ENCODE measurements at regions not wholly inside any gene's neighbourhood (a gene's known extent, or its start where the extent isn't known, plus 50 kb on each side); places are given as distances from the start of the nearest gene placed in this dataset.

GRCh38 chr9:113746486-113746885, 129.6 kb upstream of the ZNF618 start (continued):
- TF ChIP-seq POLR2A (IDR thresholded peaks at IDR 0.05; ENCODE audit: control extremely low read depth in 1 of 2, low read depth in 2 of 2, low read length in 2 of 2): no peak
- no peak for TF ChIP-seq ASH2L (IDR thresholded peaks at IDR 0.05; ENCODE audit: low read length)

- Histone ChIP-seq H3K36me3 (ENCODE audit: control insufficient read depth in 2 of 4, insufficient read depth in 4 of 4, low read length in 3 of 4) (no peaks in the 10 kb centered on the region), H3K14ac (ENCODE audit: insufficient read length) (no peak overlapping the region), H2AK5ac (ENCODE audit: low read depth, low read length) (no peak overlapping the region), H3K4ac (replicated peaks; ENCODE audit: insufficient read length, low read depth, low read length) (no peak overlapping the region), H2BK20ac (ENCODE audit: low read length) (no peak overlapping the region), H4K8ac (ENCODE audit: extremely low read depth, insufficient read depth, low read length) (no peak overlapping the region), H3K4me3 (ENCODE audit: extremely low read depth in 1 of 4, insufficient read depth in 2 of 4, low read depth in 3 of 4, low read length in 4 of 4) (no peak overlapping the region), H4K91ac (replicated peaks; ENCODE audit: insufficient read length, low read length) (no peak overlapping the region), H3K27ac (ENCODE audit: low read depth, low read length) (no peak overlapping the region), H4K20me1 (replicated peaks in 1 of 2; ENCODE audit: control insufficient read depth in 1 of 2, insufficient read depth in 2 of 2, low read length in 2 of 2) (no peaks in the 10 kb centered on the region), H3K18ac (ENCODE audit: extremely low read depth, low read length) (no peak overlapping the region), H3K23ac (ENCODE audit: insufficient read length) (no peak overlapping the region), H2BK120ac (replicated peaks; ENCODE audit: low read depth, low read length) (no peak overlapping the region), H3K9ac (replicated peaks in 1 of 4; ENCODE audit: extremely low read depth in 1 of 4, low read depth in 3 of 4, low read length in 3 of 4) (no peak overlapping the region), H3K4me2 (ENCODE audit: insufficient read depth in 1 of 2, low read depth in 2 of 2, low read length in 2 of 2) (no peak overlapping the region), H2BK5ac (ENCODE audit: low read depth, low read length) (no peak overlapping the region), H3K79me1 (ENCODE audit: low read depth, low read length) (no peaks in the 10 kb centered on the region), H3K79me2 (ENCODE audit: control insufficient read depth in 1 of 2, insufficient read depth in 2 of 2, low read length in 2 of 2) (no peaks in the 10 kb centered on the region), H3K4me1 (replicated peaks in 1 of 4; ENCODE audit: control insufficient read depth in 3 of 4, insufficient read depth in 4 of 4, low read length in 3 of 4) (no peaks in the 10 kb centered on the region), H2BK12ac (ENCODE audit: low read depth, low read length) (no peak overlapping the region), H3K56ac (replicated peaks; ENCODE audit: insufficient read length, low read depth, low read length) (no peak overlapping the region), H2AFZ (ENCODE audit: low read length) (no peak overlapping the region), H3K23me2 (ENCODE audit: low read depth, low read length) (no peaks in the 10 kb centered on the region), H3K27me3 (replicated peaks in 1 of 4; ENCODE audit: control insufficient read depth in 3 of 4, extremely low read depth in 1 of 4, insufficient read depth in 3 of 4, low read length in 3 of 4) (peaks cover 0 to 2% (median 0%) of the 10 kb centered on the region in 4 experiments; a peak in 1 of 7 replicates), H2BK15ac (ENCODE audit: low read length) (no peak overlapping the region), H4K5ac (ENCODE audit: insufficient read length, low read depth, low read length) (no peak overlapping the region), H3K9me3 (ENCODE audit: insufficient read depth in 2 of 2, low read depth in 1 of 2, low read length in 1 of 2) (no peaks in the 10 kb centered on the region)
- FAIRE-seq (no peak), DNase-seq (ENCODE audit: low read depth in 1 of 2, low spot score in 2 of 2) (no peak)
- ChIA-PET POLR2A (ENCODE audit: partially characterized antibody) (no interaction called here), CTCF (ENCODE audit: partially characterized antibody) (no interaction called here)
- no peak for TF ChIP-seq SIX5 (IDR thresholded peaks at IDR 0.05; ENCODE audit: low read depth, low read length)
- TF ChIP-seq BRCA1 (IDR thresholded peaks at IDR 0.05; ENCODE audit: low read depth, low read length): no peak
- no peak for TF ChIP-seq KDM4A (IDR thresholded peaks at IDR 0.05; ENCODE audit: low read depth, low read length, severe bottlenecking)
- TF ChIP-seq KDM1A (IDR thresholded peaks at IDR 0.05; ENCODE audit: borderline replicate concordance, low read length): no peak
- no peak for TF ChIP-seq TAF7 (optimal IDR thresholded peaks at IDR 0.05; ENCODE audit: borderline replicate concordance, low read depth, low read length)
- no peak for TF ChIP-seq ATF2 (IDR thresholded peaks at IDR 0.05; ENCODE audit: low read length)
- no peak for TF ChIP-seq TAF1 (IDR thresholded peaks at IDR 0.05; ENCODE audit: low read depth, low read length)
- TF ChIP-seq KDM5A (IDR thresholded peaks at IDR 0.05; ENCODE audit: low read length): no peak
- no peak for TF ChIP-seq JUN (IDR thresholded peaks at IDR 0.05; ENCODE audit: low read depth, low read length)
- TF ChIP-seq USF2 (IDR thresholded peaks at IDR 0.05; ENCODE audit: low read length): no peak
Observed at GRCh38 chr9:113748135-113748534, 128.0 kb upstream of the ZNF618 start.
